ENCODE measurements at regions not wholly inside any gene's neighbourhood (a gene's known extent, or its start where the extent isn't known, plus 50 kb on each side); places are given as distances from the start of the nearest gene placed in this dataset.

DNA sequence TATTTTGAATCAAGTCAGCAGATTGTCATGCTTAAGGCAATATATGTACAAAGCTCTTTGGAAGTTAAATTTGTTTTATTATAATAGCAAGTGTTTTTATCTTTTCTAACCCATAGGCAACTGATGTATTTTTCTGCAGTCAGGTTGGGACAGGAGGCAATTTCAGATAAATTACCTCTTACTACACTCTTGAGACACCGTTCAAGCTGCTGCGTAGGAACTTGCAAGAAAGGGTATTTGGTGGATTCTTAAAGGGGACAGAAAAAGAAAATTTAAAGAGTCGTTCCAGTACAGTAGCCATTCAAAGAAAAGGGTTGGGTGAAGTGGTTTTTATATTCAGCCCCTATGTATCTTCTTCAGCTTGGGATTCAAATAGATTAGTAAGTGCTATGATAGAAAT, 112.4 kb upstream of the APC start:
- DNase-seq (ENCODE audit: low read depth in 4 of 4, low spot score in 1 of 4), result no peak

DNA sequence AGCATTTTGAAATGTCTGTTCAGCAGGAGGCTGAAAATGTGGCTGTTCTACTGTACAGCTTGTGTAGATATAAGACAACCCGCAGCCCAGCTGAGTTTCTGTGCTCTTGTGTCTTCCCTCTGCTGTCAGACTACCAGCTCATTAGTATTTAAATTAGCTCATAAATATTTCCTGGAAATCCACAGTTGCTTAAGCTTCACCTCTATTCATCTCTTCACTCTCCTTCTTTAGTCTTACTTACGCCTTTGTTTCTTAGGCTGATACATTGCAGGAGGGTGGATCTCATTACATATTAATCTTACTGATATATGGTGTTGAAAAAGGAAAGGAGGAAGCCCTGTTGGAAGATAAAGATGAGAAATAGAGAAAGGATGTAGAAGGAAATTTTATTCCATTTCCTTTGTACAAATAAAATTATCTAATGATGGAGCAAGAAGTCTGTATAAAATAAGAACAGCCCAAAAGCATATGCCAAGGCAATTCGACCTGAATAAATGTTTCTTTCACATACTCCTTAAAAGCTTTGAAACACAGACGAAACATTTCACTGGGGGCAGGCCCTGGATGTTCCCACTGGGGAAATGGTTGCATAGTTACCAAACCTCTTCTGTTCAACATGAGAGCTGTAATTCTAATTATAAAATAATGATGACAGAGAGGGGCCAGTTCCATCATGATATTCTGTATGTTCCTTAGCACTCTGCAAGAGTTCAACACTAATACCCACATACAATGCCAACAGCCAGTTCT, 111.8 kb upstream of the APC start:
- no peak for DNase-seq (ENCODE audit: low read depth in 4 of 4, low spot score in 1 of 4)

DNA sequence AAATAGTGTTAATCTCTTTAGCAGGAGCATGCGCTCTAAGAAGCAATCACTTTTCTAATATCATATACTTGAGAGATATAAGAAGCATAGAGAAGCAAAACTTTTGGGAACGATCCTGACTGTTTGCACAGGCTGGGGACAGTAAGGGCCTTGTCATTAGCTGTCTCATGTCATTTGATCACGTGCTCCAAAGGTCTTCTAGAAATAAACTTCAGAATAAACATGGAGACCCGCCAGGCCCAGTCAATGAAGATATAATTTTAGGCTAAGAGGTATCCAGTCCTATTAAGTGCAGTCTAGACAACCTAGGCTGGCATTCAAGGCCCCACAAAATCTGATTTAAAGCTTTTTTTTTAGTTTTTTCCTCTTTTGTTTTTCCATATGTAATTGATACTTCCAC, 111.0 kb upstream of the APC start:
- no peak for DNase-seq (ENCODE audit: low read depth in 4 of 4, low spot score in 1 of 4)

DNA sequence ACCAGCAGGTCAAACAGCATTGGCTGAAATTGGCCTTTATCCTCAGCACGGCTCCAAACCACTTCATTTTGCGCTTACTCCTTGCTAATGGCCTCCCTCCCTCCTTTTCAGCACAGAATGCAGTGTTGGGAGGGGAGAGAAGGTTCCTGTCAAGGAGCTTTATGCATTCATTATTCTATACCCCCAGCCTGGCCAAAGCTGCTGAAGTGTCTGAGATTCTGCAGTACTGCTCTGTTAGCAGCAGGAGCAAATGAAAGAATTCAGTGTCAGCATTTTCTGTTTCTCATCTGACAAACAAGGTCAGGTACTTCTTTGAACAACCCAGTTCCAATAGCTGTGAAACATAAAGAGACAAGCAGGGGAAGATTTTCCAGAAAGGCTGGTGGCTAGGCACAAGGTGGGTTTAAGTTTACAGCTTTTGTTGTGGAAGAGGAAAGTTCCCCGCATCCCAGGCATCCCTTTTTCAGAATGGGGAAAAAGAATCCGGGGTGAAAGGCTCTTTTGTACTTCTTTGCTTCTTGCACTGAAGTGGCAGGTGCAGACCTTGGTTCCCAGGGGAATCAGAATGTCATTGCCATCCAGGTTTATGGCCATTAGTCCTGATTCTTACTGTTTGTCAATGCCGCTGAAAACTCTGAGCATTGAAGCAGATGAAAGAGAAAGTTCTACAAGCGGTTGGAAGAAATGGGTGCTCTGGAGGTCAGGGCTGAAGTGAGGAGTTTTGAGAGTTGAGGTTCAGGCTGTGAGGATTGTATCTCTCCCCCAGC, 109.3 kb upstream of the APC start:
- no peak for DNase-seq (ENCODE audit: low read depth in 4 of 4, low spot score in 1 of 4)

DNA sequence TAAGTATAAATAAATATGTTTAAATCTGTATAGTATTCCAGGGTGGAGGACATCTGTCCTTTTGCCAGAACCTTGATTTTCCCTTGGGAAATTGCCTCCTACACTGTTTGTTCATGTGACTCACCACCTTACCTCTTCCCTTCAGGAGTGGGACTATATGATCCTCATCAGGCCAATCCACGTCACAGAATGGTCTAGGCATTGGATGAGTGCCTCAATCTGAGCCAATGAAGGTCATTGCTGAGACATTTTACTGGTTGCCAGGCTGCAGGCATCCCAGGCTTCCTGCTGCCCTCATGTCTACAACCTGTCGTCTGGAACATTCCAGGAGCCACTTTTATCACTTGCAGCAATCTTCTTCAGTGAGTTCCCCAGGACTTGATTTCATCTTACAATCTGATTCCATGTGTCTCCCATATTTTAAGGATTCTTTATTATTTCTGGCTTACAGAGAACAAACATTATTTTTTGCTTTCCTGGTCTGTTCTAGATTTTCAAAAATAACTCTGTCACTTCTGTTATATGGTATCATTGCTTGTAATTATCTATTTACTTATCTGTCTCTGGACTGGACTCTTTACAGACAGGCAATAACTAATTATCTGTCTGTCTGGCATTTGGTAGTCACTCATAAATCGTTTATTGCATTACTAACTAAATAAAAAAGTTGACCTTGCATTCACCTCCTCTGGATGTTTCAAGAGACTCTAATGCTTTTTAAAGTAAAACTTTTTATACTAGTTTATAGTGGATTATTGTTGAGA, 107.3 kb upstream of the APC start:
- no peak for DNase-seq (ENCODE audit: low read depth in 4 of 4, low spot score in 1 of 4)

DNA sequence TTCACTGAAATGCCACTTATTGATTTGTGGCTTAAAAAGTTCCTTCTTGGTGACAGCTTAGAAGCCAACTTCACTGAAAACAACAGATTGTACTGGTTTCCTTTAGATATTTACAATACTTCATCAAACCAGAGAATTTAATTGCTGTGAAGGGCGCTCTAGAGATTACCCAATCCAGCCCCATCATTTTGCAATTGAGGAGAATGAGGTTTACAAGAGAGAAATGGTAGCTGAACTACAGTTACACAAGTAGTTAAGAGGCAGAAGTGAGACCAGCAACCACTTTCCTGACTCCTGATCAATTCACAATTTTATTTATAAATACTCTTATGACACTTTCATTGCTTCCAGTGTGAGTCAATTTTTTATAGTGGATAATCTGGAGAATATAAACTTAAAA, 103.5 kb upstream of the APC start:
- DNase-seq (ENCODE audit: low read depth in 4 of 4, low spot score in 1 of 4), result no peak

DNA sequence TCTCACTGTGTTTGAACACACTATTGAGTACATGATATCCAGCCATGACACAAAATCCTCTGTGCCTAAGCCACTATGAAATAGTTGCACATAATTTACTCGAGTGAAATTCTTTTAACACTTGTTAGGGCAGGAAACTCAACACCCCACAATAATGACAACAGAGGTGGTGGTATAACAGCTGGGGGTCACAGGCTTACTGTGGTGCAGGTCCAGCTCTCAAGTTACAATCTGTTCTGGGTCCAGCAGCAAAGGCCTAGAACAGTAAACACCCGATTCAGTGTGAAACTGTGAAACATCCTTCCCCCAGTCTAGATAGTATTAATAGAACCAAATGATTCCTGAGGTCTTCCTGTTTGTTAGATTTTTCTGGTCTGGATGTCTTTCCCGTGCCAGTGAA, 102.9 kb upstream of the APC start:
- no peak for DNase-seq (ENCODE audit: low read depth in 4 of 4, low spot score in 1 of 4)

DNA sequence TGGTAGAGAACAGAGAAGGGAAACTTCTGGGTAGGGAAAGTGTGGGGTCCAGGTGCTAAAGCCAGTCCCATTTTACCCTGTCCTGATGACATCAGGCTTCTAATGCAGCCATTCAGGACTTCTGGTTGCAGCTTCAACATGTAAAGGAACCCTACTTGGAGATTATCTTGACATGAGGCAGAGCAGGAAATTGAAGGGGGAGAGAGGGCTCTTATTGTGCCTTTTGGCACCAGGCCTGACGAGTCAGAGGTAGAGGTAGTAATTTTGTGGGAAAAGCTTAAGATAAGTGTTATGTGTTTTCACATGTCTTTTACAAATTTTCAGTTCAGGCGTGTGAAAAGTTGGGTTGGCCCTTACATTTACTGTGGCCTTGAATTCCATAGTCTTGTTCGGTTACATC, 102.4 kb upstream of the APC start:
- DNase-seq (ENCODE audit: low read depth in 4 of 4, low spot score in 1 of 4), result no peak

DNA sequence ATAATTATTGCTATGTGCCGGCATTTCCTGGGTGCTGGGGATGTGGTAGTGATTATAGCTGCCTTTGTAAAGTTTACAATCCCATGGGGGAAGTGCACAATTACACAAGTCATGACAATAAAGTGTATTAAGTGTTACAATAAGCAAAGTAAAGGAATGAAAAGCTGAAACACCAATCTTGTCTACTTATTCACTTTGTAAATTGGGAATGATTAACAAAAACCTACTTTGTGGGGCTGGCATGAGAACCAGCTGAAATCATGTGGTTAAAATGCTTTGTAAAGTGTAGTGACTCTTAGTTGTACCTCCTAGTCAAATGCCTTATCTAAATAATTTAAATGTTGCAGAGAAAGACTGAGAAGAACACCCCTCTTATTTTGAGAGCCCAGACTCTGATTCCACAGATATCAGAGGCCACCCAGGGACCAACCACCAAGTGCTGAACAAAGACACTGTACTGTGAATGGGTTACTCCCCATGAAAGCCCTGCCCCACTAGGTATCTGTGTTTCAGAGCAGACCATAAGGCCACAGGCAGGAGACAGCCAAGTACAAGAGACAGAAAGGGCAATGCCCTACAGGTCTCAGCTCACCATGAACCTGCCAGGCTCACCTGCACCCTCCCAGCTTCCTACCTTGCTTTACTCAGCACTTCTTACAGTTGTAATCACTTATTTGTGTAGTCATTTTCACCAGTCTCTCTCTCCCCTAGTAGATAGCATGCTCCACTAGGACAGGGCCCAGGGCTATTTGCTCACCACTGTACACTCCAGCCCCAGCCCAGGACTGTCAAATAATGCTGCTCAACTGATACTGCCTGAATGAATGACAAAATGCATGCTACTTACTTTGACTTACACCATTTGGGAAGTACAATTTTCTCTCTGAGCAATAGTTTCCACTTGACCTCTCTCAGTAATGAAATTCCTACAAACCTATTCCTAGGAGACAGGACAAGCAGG, 101.6 kb upstream of the APC start:
- DNase-seq (ENCODE audit: low read depth in 4 of 4, low spot score in 1 of 4), result no peak

DNA sequence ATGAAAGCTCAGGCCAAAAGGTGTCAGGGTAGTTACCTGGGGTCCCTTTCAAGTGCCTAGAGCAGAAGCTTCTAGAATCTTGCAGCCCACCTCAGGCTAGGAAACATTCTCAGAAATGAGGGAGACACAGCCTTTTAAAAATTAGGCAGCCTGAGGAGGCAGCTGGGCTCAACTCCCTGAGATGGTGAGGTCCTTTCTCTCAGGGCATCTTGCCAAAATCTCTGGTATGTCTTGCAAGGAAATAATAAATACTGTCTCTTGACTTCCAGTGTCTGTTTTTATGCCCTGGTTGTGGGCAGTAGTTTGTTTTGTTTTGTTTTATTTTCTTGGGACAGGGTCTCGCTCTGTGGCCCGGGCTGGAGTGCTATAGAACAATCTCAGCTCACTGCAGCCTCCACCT, 100.9 kb upstream of the APC start:
- no peak for DNase-seq (ENCODE audit: low read depth in 4 of 4, low spot score in 1 of 4)

DNA sequence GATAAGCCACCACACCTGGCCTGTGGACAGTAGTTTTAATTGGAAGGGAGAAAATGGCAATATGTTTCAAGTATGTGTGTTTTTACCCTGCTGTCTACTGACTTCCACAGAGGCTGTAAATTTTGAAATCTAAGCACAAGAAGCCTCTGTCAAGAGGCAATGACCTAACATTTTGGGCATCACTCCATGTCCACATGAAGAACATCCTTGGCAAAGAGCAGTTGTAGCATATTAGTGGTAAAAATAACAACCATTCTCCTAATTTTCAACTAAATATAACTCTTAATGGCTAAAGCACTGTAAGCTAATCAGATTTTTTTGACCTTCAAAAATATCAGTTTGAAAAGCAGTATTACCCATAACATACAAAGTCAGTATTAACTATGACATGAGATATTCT, 100.3 kb upstream of the APC start:
- DNase-seq (ENCODE audit: low read depth in 4 of 4, low spot score in 1 of 4), result no peak

DNA sequence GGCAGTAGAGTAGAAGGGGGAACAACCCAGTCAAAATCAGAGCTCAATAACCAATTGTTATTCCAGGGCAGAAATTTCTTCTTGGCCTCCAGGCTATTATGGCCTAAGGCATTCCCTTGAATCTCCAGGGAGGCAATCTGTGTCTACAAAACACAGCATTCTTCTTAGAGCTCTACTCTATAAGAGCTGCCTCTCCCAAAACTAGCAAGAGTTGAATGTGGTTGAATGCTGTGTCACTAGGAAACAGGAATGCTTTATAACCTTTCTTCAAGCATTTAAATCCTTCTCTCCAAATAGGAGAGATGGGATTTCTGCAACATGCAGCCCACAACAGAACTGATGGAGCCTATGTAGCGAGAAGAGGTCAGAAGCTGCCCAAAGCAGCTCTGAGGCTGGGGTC, 97.1 kb upstream of the APC start:
- DNase-seq (ENCODE audit: low read depth in 4 of 4, low spot score in 1 of 4), result no peak

DNA sequence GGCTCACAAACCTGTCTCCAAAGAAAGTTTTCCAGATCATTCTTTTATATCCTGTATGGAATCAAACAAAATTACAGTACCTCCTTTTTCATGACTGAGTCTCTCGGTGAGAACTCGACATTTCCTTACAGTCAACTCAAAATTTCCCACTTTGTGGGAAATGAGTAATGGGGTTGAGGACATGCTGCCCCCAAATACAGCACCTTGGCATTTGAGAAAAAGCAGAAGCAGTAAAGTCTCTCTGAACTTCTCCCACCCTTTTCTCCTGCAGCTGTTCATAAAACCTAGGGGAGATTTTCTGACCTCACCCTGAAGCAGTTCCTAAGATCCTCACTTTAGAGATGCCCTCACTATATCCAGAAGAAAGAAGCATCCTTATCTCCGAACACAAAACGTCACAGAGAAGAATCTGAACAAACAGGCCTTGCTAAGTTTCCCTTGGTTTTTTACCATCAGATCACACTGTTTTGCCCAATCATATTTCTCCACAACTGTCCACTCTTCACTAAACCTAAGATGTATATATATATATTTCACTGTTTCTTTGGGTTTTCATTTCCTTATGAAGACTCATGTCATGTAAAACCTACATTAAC, 96.1 kb upstream of the APC start:
- no peak for DNase-seq (ENCODE audit: low read depth in 4 of 4, low spot score in 1 of 4)

DNA sequence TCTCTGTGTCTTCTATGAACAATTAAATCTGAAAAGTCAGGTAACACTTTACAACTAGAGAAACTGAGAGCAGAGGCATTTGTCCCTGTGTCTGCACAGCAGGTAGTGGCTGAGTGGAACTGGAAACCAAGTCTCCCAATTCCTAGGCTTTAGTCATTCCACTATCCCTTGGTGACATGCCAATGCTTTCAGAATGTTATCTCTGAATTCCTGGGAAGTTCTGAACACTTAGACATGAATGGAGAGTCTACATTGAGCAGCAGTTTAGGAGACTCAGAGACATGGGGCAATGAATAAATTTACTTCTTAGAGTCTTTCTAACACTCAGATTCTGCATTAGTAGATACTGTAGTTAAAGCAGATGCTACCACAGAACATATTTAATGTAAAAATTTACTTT, 94.8 kb upstream of the APC start:
- DNase-seq (ENCODE audit: low read depth in 4 of 4, low spot score in 1 of 4), result no peak

DNA sequence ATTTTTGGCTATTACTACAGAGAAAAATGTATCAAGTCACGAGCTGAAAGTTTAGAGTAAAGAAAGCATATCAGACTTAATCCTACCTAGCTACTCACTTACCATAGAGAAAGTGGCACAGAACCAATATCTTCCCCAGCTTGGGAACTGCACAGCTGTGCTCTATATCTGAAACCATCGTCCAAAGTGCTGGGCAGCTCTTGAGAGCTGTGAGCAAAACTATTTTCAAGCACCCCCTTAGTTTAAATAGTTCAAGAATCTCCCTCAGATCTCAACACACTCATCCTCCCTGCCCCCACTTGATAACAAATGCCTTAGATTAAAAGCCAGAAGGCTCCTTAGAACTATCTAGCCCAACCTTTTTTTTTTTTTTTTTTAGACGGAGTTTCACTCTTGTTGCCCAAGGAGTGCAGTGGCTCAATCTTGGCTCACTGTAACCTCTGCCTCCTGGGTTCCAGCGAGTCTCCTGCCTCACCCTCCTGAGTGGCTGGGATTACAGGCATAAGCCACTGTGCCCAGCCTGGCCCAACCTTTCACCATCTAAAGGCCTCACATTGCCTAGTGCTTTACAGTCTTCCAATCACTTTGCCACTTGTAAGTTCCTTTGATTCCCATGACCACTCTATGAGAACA, 94.2 kb upstream of the APC start:
- DNase-seq (ENCODE audit: low read depth in 4 of 4, low spot score in 1 of 4), result no peak

DNA sequence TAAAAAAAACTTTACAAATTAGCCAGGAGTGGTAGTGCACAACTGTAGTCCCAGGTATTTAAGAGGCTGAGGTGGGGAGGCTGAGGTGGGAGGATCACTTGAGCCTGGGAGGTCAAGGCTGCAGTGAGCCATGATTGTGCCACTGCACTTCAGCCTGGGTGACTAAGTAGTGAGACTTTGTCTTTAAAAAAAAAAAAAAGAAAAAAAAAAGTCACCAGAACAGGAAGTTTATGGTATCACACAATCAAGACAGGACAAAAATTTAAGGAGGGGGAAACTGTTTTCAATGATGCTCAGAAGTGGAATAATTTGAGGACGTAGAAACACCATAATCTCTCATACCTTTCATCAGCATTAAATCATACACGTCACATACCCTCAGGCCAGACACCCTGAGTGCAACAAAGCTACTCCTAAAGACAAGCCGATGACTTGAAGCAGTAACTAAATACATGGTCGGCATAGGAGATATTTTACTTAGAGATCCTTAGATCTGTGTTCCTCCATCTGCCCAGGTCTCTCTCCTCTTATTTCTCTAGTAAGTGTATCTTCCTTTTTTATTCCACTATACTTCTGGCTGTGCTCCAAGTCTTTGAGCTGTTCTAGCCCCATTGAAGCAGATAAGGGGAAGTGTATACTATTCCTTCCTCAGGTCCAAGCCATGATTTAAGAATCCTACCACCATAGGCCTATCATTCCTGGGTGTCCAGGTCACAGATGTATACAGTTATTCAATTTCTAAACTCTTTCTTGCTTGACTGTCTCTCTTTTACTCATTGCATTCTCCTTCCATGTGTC, 91.3 kb upstream of the APC start:
- DNase-seq (ENCODE audit: low read depth in 4 of 4, low spot score in 1 of 4), result no peak

DNA sequence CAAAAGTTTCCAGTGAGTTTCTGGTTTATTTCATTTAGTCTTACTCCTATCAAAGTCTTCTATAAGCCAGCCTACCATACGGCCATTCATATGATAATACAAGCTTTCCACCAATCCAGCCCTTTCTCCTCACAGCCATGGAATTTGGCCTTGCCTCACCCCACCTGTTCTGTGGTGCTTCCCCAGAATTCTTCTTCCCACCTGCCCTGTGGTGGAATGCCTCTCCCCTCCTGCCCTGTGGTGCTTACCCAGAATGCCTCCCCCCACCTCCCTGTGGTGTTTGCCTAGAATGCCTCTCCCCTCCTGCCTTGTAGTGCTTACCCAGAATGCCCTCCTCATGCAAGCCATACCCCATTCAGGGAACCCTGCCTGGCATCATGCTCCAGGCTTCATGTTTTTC, 90.3 kb upstream of the APC start:
- DNase-seq (ENCODE audit: low read depth in 4 of 4, low spot score in 1 of 4), result no peak

DNA sequence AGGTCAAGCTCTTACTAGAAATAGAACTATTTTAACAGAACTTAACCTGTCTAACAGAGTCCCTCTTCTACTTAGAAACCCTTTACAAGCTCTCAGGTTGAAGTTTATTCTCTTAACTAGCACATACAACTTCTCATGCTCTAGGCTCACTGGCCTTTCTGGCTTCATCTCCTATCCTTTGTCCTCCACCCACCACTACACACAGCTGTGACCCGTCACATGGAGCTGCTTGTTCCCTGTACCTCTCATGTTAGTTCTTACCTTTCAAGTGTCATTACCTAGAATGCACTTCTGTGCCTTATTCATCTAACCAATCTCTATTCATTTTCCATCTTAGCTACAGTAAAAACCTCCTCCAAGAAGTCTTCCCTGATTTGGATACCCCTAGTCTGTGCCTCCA, 89.4 kb upstream of the APC start:
- DNase-seq (ENCODE audit: low read depth in 4 of 4, low spot score in 1 of 4), result no peak

DNA sequence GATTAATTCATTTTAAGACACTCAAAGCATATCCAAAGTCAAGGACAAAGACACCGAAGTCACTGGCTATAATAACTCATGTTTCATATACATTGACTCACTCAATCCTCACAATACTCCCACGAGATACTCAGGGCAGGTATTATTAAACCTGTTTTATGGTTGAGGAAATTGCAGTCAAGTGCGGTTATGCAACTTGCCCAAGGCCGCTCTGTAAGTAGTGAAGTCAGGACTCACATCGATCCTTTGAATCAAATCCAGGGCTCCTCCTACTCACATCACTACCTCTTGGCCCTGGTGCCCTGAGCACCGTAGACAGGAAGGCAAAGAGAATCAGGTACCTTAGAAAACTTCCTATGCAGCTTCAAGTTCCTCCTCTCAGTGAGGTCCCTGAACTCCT, 87.8 kb upstream of the APC start:
- DNase-seq (ENCODE audit: low read depth in 4 of 4, low spot score in 1 of 4), result no peak

All from stimulated activated CD4-positive, alpha-beta T cell treated with anti-CD3 and anti-CD28 coated beads, Interleukin-1b, Interleukin-23, amount 100 ng/mL, for 24 hours (primary cell).